K562 (cell line): ENCODE measurements at regions not wholly inside any gene's neighbourhood (a gene's known extent, or its start where the extent isn't known, plus 50 kb on each side); places are given as distances from the start of the nearest gene placed in this dataset.

ENCODE experiments used
- CBX2 ChIP-seq: fragments of 200-600 bp; sonication (generic); IDR thresholded peaks from one replicate; pipeline ENCODE4 v1.6.1; 2012; ENCODE audit warnings: mild to moderate bottlenecking, low read length, inconsistent platforms; ENCODE audit not compliant: insufficient read depth, poor library complexity, severe bottlenecking
- CBX3 ChIP-seq, 2 experiments: IDR thresholded peaks; 1 replicate in 1 of 2; 2 replicates in 1 of 2; pipeline ENCODE4 v1.6.1; 2012; ENCODE audit warnings: inconsistent platforms in 2 of 2, low read length in 2 of 2, borderline replicate concordance in 1 of 2, control low read depth in 1 of 2
- EP400 ChIP-seq: fragments of 450-650 bp; IDR thresholded peaks from 2 replicates; pipeline ENCODE4 v1.6.1; 2017; ENCODE audit warnings: antibody characterized with exemption, mild to moderate bottlenecking, moderate library complexity
- HDAC2 ChIP-seq: fragments of 450-650 bp; IDR thresholded peaks from 2 replicates; pipeline ENCODE4 v1.6.1; 2016; ENCODE audit warnings: mild to moderate bottlenecking
- KLF13 ChIP-seq: fragments of 450-650 bp; IDR thresholded peaks from 2 replicates; pipeline ENCODE4 v1.6.1; 2016; ENCODE audit warnings: missing genetic modification characterization, low read depth, mild to moderate bottlenecking, missing compliant biosample characterization, moderate library complexity, borderline replicate concordance
- L3MBTL2 ChIP-seq: fragments of 450-650 bp; IDR thresholded peaks from 2 replicates; pipeline ENCODE4 v1.6.1; 2016; ENCODE audit warnings: mild to moderate bottlenecking, moderate library complexity
- LCOR ChIP-seq: sonication (generic); formaldehyde crosslinking; IDR thresholded peaks from 2 replicates; pipeline ENCODE4 v1.8.0; 2022; ENCODE audit warnings: mild to moderate bottlenecking, missing genetic modification reagents
- MAFK ChIP-seq: IDR thresholded peaks from 2 replicates; pipeline ENCODE4 v1.6.1; 2011; ENCODE audit warnings: low read length, improper control_type of control experiment
- MCM5 ChIP-seq: fragments of 450-650 bp; IDR thresholded peaks from 2 replicates; pipeline ENCODE4 v1.6.1; 2016; ENCODE audit warnings: low read depth
- MITF ChIP-seq: IDR thresholded peaks from 2 replicates; pipeline ENCODE4 v1.6.1; 2014; ENCODE audit warnings: antibody characterized with exemption
- MTA2 ChIP-seq: fragments of 450-650 bp; IDR thresholded peaks from 2 replicates; pipeline ENCODE4 v1.6.1; 2016; ENCODE audit warnings: low read depth
- NONO ChIP-seq, 2 experiments: fragments of 200-400 bp in 1 of 2; fragments of 450-650 bp in 1 of 2; formaldehyde crosslinking in 1 of 2; IDR thresholded peaks; 2 replicates each; pipeline ENCODE4 v1.6.1; 2017; ENCODE audit warnings: low read depth in 2 of 2, mild to moderate bottlenecking in 2 of 2, moderate library complexity in 2 of 2, low read length in 1 of 2
- OTX1 ChIP-seq: fragments of 450-650 bp; formaldehyde crosslinking; IDR thresholded peaks from 2 replicates; pipeline ENCODE4 v1.4.0; 2022; ENCODE audit warnings: mild to moderate bottlenecking
- RAD21 ChIP-seq, 2 experiments: fragments of 250-450 bp in 1 of 2; fragments of 450-650 bp in 1 of 2; sonication (Bioruptor Pico) in 1 of 2; formaldehyde crosslinking in 1 of 2; IDR thresholded peaks in 1 of 2; conservative IDR thresholded peaks in 1 of 2; 2 replicates each; pipeline versions ENCODE4 v1.4.0 to v1.8.0; 2020 to 2022; ENCODE audit warnings: mild to moderate bottlenecking in 2 of 2, moderate library complexity in 1 of 2
- RBBP5 ChIP-seq: fragments of 200-600 bp; sonication (generic); IDR thresholded peaks from 2 replicates; pipeline ENCODE4 v1.6.1; 2012; ENCODE audit warnings: borderline replicate concordance, mild to moderate bottlenecking, low read length, control low read depth, inconsistent platforms; ENCODE audit not compliant: insufficient read depth, poor library complexity, severe bottlenecking
- SMC3 ChIP-seq: conservative IDR thresholded peaks from 2 replicates; pipeline ENCODE4 v1.6.1; 2011; ENCODE audit warnings: low read depth, low read length, improper control_type of control experiment; ENCODE audit not compliant: insufficient read depth
- TCF3 ChIP-seq: sonication (generic); formaldehyde crosslinking; IDR thresholded peaks from 2 replicates; pipeline ENCODE4 v1.4.0; 2020; ENCODE audit warnings: mild to moderate bottlenecking, missing genetic modification reagents
- TEAD2 ChIP-seq: fragments of 450-650 bp; IDR thresholded peaks from 2 replicates; pipeline ENCODE4 v1.6.1; 2016; ENCODE audit warnings: missing genetic modification characterization, control low read depth, missing compliant biosample characterization
- TOE1 ChIP-seq, 2 experiments: fragments of 450-650 bp in 1 of 2; sonication (generic) in 1 of 2; formaldehyde crosslinking in 1 of 2; IDR thresholded peaks; 2 replicates each; pipeline versions ENCODE4 v1.7.1 to v1.8.0; 2016 to 2022; ENCODE audit warnings: borderline replicate concordance in 2 of 2, mild to moderate bottlenecking in 2 of 2, antibody characterized with exemption in 1 of 2, inconsistent platforms in 1 of 2, low read depth in 1 of 2, missing genetic modification reagents in 1 of 2, moderate library complexity in 1 of 2
- ZBTB7A ChIP-seq: IDR thresholded peaks from 2 replicates; pipeline ENCODE4 v1.6.1; 2011; ENCODE audit warnings: low read depth, mild to moderate bottlenecking, low read length, moderate library complexity, borderline replicate concordance; ENCODE audit not compliant: control insufficient read depth
- ZNF143 ChIP-seq: sonication (generic); formaldehyde crosslinking; IDR thresholded peaks from 2 replicates; pipeline ENCODE4 v1.9.0; 2022; ENCODE audit warnings: mild to moderate bottlenecking, missing genetic modification reagents
- ZNF316 ChIP-seq: fragments of 450-650 bp; IDR thresholded peaks from 2 replicates; pipeline ENCODE4 v1.6.1; 2016
- ZNF766 ChIP-seq: fragments of 200-800 bp; sonication (Bioruptor generic); conservative IDR thresholded peaks from 2 replicates; pipeline ENCODE4 v1.6.1; 2016; ENCODE audit warnings: missing genetic modification characterization, missing compliant biosample characterization
- TF ChIP-seq, protein P1 (sequence below), 2 experiments: IDR thresholded peaks; 2 replicates each; pipeline ENCODE4 v1.6.1; 2011; ENCODE audit warnings: borderline replicate concordance in 1 of 2, control low read depth in 1 of 2, low read depth in 1 of 2, low read length in 1 of 2, mild to moderate bottlenecking in 1 of 2, mixed read lengths in 1 of 2, moderate library complexity in 1 of 2; ENCODE audit not compliant: insufficient read depth in 1 of 2, insufficient read length in 1 of 2, poor library complexity in 1 of 2, severe bottlenecking in 1 of 2; ENCODE audit errors: extremely low read depth in 1 of 2
- TF ChIP-seq, protein P2 (sequence below): IDR thresholded peaks from 2 replicates; pipeline ENCODE4 v1.6.1; 2011; ENCODE audit warnings: borderline replicate concordance, low read depth, mild to moderate bottlenecking, moderate library complexity, low read length; ENCODE audit not compliant: insufficient read depth, poor library complexity, severe bottlenecking

DNA sequence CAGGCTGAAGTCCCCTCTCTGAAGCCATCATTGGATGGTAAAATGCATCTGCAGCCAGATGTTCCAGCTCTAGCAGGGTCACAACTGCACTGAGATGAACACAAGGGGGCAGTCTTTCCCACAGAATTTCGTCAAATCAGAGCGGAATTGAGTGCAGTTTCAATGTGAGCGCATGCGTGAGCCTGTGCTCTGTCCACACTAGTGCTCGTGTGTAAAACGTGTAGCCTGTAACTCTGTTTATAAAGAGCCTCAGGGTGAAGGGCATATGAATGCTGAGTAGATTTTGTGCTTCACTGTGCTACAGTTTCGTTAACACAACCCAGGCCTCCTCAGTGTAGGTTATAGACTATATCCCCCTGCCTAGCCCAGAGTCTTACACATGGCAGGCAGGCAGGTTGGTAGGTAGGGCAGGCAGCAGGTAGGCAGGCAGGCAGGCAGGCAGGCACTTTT is 92.7 kb upstream of the GOLGA6L4 start (continued):
- TF ChIP-seq MITF (no peak), MCM5 (no peak), TCF3 (CRISPR knock-in tag) (no peak), TEAD2 (no peak), KLF13 (tag) (no peak), HDAC2 (no peak), ZNF316 (no peak), L3MBTL2 (peak; percentile 59), OTX1 (CRISPR knock-in tag) (no peak), ZNF143 (CRISPR knock-in tag) (no peak), CBX3 (IDR thresholded peaks at IDR 0.05; ENCODE audit: borderline replicate concordance in 1 of 2, low read length in 2 of 2) (no peak; a peak in 1 of 3 replicates), MAFK (no peak), EP400 (0 out of 2 replicates have a peak, but pooled peaks have one; percentile 14), SMC3 (peak; percentile 71), MTA2 (no peak), NONO (IDR thresholded peaks at IDR 0.05; ENCODE audit: low read depth in 2 of 2, low read length in 1 of 2) (no peak), ZBTB7A (no peak), RBBP5 (no peak), LCOR (CRISPR knock-in tag) (no peak), CBX2 (no peak), ZNF766 (CRISPR knock-in tag) (no peak), RAD21 (CRISPR knock-in tag; conservative IDR thresholded peaks at IDR 0.05 in 1 of 2, IDR thresholded peaks at IDR 0.05 in 1 of 2) (peak; percentile 65 to 87), TOE1 (IDR thresholded peaks at IDR 0.05; ENCODE audit: borderline replicate concordance) (no peak), TOE1 (CRISPR knock-in tag; IDR thresholded peaks at IDR 0.05; ENCODE audit: borderline replicate concordance, low read depth) (no peak)
- TF ChIP-seq, protein P1, sequence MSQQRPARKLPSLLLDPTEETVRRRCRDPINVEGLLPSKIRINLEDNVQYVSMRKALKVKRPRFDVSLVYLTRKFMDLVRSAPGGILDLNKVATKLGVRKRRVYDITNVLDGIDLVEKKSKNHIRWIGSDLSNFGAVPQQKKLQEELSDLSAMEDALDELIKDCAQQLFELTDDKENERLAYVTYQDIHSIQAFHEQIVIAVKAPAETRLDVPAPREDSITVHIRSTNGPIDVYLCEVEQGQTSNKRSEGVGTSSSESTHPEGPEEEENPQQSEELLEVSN (IDR thresholded peaks at IDR 0.05; ENCODE audit: borderline replicate concordance in 1 of 2, extremely low read depth in 1 of 2, insufficient read depth in 1 of 2, insufficient read length in 1 of 2, low read depth in 1 of 2, low read length in 1 of 2, poor library complexity in 1 of 2, severe bottlenecking in 1 of 2): peak; percentile 14 to 43
- TF ChIP-seq, protein P2, sequence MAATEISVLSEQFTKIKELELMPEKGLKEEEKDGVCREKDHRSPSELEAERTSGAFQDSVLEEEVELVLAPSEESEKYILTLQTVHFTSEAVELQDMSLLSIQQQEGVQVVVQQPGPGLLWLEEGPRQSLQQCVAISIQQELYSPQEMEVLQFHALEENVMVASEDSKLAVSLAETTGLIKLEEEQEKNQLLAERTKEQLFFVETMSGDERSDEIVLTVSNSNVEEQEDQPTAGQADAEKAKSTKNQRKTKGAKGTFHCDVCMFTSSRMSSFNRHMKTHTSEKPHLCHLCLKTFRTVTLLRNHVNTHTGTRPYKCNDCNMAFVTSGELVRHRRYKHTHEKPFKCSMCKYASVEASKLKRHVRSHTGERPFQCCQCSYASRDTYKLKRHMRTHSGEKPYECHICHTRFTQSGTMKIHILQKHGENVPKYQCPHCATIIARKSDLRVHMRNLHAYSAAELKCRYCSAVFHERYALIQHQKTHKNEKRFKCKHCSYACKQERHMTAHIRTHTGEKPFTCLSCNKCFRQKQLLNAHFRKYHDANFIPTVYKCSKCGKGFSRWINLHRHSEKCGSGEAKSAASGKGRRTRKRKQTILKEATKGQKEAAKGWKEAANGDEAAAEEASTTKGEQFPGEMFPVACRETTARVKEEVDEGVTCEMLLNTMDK: no peak
